ENCODE measurements at regions not wholly inside any gene's neighbourhood (a gene's known extent, or its start where the extent isn't known, plus 50 kb on each side); places are given as distances from the start of the nearest gene placed in this dataset.

- no peak for TF ChIP-seq CTCF (IDR thresholded peaks at IDR 0.05; ENCODE audit: control insufficient read depth, extremely low read depth, insufficient read depth)
- no peak overlapping the region for H3K4me3 ChIP-seq (ENCODE audit: low read depth, low read length)
- DNase-seq (ENCODE audit: low read depth) = no peak
These were observed 460.2 kb downstream of the LRATD1 start for GRCh38 chr2:15092691-15093090.

- no peak for DNase-seq (ENCODE audit: low read depth)
- no peak overlapping the region for H3K4me3 ChIP-seq (ENCODE audit: low read depth, low read length)
- TF ChIP-seq CTCF (IDR thresholded peaks at IDR 0.05; ENCODE audit: control insufficient read depth, extremely low read depth, insufficient read depth) = no peak
These were observed 461.6 kb downstream of the LRATD1 start for GRCh38 chr2:15094161-15094560.

GRCh38 chr2:15096873-15097272 is 464.3 kb downstream of the NBAS start:
- H3K4me3 ChIP-seq (ENCODE audit: low read depth, low read length) = no peak overlapping the region
- no peak for TF ChIP-seq CTCF (IDR thresholded peaks at IDR 0.05; ENCODE audit: control insufficient read depth, extremely low read depth, insufficient read depth)
- no peak for DNase-seq (ENCODE audit: low read depth)

- DNase-seq (ENCODE audit: low read depth) = no peak
- no peak overlapping the region for H3K4me3 ChIP-seq (ENCODE audit: low read depth, low read length)
- TF ChIP-seq CTCF (IDR thresholded peaks at IDR 0.05; ENCODE audit: control insufficient read depth, extremely low read depth, insufficient read depth) = no peak
These were observed 454.0 kb downstream of the NBAS start for GRCh38 chr2:15107137-15107536.

- no peak for TF ChIP-seq CTCF (IDR thresholded peaks at IDR 0.05; ENCODE audit: control insufficient read depth, extremely low read depth, insufficient read depth)
- H3K4me3 ChIP-seq (ENCODE audit: low read depth, low read length) = no peak overlapping the region
- DNase-seq (ENCODE audit: low read depth) = no peak
These were observed 449.4 kb downstream of the NBAS start for GRCh38 chr2:15111718-15112117.

GRCh38 chr2:15112216-15112615 is 448.9 kb downstream of the NBAS start:
- DNase-seq (ENCODE audit: low read depth) = no peak
- TF ChIP-seq CTCF (IDR thresholded peaks at IDR 0.05; ENCODE audit: control insufficient read depth, extremely low read depth, insufficient read depth) = no peak
- H3K4me3 ChIP-seq (ENCODE audit: low read depth, low read length) = no peak overlapping the region

GRCh38 chr2:15115776-15116175 is 445.4 kb downstream of the NBAS start:
- H3K4me3 ChIP-seq (ENCODE audit: low read depth, low read length) = no peak overlapping the region
- DNase-seq (ENCODE audit: low read depth) = no peak
- no peak for TF ChIP-seq CTCF (IDR thresholded peaks at IDR 0.05; ENCODE audit: control insufficient read depth, extremely low read depth, insufficient read depth)
